NCI-H524 treated with DMSO at 0.1 percent for 48 hours (cell line): ENCODE measurements at regions not wholly inside any gene's neighbourhood (a gene's known extent, or its start where the extent isn't known, plus 50 kb on each side); places are given as distances from the start of the nearest gene placed in this dataset.

Source experiments
- DNase-seq: peaks from one replicate; lab custom pipeline; 2025; lab: John Stamatoyannopoulos, UW

DNA sequence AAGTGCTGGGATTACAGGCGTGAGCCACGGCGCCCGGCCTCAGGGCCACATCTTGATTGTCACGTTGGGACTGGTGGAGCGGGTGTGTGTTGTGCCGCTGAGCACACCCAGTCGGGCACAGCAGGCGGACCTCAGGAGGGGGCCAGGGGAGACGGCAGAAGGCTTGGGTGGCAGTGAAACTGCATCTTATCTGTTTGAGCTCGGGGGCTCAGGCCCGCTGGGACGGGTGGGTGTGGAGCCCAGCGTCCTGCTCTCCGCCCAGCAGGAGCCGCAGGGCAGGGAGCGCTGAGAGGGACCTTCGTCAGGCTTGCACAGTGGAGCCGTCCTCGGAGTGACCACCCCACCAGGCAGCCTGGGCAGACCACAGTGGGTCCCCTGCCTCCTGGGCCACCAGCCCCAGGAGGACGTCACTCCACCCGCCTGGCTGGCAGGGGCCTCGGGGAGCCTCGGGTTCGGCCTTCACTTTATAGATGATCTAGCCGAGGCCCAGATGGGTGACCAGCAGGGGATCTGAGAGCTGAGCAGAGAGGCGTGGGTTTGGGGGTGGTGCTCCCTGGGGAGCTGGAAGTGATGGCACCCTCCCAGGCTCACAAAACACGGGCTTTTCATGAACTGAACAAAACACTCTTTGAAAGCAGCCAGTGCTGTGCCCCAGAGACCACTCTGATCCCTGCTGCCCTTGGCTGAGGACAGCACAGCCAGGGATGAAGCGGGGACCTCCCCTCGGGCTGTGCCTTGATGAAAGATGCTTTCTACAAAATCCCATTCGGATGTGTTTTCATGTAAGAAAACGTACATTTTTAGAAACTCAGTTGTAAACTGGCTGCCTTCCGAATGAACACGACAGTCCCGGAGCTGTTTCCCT, 181.1 kb downstream of the SEC14L1 start:
- no peak for DNase-seq

DNA sequence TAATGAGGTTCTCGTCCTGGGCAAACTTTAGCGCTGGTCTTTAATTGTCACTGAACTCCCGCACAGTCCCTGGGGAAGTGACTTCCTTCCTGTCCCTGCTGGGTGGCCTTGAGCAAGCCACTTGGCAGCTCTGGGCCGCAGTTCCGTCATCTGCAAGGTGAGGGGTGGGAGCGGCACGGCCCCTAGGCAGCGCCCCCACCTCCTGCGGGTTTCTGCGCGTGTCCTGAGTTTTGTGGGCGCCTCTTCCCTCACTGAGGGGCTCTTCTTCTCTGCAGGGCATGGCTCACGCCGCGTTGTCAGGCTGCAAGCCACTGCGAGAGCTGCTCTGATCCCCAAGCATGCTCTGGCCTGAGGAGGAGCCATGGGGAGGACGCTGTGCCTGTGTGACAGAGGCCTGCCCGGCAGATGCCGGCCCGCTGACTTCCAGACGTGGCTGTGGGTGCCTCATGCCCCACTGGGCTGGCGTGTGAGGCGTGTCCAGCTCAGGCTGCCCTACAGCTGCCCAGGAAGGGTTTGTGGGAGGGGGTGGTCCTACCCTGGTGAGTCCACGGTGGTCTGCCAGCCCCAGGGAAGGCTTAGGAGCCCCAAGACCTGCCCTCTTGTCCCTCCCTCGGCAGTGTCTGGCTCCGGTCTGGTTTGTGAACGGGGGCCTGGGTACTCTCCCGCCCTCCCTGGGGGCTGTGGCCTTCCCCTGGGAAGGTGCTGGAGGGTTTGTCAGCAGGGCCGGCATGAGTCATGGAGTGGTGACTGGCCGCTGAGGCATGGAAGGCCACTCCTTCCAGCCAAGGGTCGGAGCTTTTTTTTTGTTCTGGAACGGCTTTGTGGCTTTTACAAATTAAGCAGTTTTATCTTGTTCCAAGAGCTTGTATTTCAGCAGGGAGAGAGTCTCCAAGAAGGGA, 182.0 kb downstream of the SEC14L1 start:
- DNase-seq, result no peak

DNA sequence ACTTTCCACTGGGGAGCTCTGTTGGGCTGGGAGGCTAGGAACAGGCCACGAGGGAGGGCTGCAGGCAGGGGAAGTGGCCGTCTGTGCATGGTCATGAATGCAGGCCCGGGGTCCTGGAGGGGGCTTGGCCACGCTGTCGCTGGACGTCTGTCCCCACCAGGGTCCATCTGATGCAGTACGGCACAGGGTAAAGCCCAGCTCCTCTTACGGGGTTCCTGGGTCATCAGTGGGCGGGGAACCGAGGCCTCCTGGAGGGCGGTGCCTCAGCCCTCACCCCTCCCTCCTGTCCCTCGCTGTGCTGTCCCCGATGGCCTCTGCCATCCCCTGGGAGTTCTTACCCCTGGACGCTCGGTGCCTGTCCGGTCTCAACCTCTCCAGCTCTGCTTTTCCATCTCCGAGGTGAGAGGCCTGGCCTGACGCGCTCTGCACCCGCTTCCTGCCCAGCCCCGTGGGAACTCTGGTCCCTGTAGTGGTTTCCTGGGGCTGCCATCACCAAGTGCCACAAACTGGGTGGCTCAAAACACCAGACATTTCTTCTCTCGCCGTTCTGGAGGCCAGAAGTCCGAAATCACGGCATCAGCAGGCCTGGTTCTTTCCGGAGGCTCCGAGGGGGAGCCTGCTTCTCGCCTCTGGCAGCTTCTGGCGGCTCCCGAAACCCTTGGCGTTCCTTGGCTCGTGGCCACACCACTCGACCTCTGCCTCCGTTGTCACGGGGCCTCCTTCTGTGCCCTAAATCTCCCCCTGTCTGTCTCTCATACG, 182.8 kb downstream of the SEC14L1 start:
- DNase-seq, result no peak

DNA sequence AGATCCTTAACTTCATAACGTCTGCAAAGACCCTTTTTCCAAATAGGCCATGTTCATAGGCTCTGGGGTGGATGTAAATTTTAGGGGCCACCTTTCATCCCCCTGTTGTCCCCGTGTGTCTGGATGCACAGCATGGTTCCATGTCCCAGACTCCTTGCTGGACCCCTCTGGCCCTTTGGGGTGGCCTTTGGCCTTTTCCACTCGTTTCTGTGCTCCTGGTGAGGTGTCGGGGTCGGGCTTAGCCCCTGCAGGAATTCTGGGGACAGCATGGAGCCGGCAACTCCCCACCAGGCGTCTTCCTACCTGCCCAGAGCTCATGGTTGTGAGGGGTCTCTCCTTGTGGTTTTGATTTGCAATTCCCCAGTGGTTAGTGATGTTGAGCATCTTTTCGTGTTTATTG, 183.5 kb downstream of the SEC14L1 start:
- DNase-seq, result no peak

DNA sequence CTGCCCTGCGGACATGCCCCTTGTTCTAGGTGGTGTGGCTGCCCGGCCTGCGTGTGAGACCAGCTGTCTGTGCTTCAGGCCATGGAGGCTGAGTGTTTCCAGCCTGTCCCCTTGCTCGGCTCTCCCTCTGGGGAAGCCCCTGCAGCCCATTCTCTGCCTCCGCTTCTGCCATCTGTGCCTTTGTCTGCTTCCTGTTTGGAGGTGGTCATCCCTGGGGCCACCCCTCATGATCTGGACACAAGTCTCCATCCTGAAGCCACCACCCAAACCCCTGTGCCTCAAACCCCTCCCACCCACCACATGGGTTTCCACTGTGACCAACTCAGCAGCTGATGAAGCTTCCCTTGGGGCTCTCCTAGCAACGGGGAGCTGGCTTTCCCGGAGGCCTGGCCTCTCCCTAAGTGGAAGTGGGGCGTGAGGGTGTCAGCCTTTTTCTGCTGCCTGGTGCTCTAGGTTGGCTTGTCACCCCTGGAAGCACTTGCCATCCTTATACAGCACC, 184.9 kb downstream of the SEC14L1 start:
- no peak for DNase-seq

DNA sequence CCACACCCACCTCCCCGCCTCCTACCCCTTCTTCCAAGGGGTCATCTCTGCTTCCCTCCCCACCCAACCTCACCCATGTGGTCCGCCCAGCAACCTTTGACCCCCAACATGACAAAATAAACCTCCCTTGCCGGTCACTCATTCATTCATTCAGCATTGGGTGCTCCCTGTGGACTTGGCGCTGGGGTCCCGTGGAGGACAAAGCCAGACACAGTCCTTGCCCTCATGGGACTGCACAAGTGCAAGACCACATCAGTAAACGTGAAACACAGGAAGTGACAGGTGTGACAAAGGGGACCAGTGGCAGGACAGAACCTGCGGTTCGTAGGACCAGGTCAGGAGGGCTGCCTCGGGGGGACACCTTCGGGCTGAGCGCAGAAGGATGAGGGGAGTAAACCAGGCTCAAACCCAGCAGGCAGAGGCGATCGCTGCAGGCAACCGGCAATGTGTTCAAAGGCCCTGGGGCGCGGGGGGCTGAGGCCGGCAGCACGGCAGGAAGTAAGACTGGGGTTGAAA, 185.4 kb downstream of the SEC14L1 start:
- DNase-seq, result no peak

DNA sequence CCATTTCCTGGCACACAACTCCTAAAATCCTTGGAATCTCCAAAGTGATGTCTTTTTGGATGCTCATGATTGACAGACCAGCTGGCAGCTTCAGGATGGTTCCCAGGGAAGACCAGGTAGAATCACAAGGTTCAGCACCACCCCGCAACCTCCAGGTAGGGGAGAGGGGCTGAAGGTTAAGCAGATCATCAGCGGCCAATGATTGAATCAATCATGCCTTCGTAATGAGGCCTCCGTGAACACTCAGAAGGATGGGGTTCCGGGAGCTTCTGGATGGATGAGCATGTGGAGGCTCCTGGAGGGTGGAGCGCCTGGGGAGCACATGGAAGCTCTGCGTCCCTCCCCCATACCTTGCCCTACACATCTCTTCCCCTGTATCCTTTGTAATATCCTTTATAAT, 185.9 kb downstream of the SEC14L1 start:
- no peak for DNase-seq

DNA sequence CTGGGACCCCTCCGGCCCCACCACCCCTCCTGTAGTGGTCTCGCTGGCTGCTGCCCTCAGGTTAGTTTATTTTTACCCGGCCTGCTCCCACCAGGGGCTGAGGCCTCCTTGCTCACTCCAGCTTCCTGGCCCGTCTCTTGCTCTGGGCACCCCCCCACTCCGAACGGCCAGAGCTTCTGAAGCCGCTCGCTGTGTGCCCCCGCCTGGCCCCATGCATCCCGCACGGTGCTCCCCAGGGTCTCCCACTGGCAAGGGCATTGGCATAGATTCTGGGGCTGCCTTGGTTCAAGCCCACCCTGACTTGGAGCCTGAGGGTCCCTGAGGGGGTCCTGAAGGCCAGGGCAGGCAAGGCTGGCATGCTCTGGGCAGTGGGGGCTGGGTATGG, 186.4 kb downstream of the SEC14L1 start:
- DNase-seq, result no peak

DNA sequence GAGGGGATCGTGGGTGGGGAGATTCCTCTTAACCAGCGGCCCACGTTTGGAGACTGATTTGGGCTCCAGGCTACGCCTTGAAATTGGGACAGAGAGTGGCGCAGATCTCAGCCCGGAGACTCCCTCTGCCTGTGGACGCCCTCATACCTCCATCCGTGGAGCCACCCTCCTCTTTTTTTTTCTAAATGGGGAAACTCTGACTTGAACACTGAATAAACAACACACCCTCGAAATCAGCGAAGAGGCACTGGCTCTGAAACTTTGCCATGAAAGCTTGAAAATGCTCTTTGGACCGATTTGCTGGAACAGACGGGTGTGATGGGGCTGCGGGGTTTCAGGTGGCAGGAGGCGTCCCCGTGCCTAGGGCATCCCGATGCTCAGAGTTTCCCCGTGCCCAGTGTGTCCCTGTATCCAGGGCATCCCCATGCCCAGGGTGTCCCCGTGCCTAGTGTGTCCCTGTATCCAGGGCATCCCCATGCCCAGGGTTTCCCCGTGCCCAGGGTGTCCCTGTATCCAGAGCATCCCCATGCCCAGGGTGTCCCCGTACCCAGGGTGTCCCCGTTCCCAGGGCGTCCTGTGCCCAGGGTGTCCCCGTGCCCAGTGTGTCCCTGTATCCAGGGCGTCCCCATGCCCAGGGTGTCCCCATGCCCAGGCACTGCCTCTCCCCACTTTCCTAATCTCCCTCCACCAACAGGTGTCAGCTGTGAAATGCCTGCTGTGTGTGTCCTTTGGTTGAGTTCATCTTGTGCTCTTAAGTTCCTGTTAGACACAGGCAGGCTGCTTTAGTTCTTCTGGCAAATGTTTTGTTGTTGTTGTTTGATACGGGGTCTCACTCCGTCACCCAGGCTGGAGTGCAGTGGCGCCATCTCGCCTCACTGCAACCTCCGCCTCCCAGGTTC, 187.0 kb downstream of the SEC14L1 start:
- no peak for DNase-seq

DNA sequence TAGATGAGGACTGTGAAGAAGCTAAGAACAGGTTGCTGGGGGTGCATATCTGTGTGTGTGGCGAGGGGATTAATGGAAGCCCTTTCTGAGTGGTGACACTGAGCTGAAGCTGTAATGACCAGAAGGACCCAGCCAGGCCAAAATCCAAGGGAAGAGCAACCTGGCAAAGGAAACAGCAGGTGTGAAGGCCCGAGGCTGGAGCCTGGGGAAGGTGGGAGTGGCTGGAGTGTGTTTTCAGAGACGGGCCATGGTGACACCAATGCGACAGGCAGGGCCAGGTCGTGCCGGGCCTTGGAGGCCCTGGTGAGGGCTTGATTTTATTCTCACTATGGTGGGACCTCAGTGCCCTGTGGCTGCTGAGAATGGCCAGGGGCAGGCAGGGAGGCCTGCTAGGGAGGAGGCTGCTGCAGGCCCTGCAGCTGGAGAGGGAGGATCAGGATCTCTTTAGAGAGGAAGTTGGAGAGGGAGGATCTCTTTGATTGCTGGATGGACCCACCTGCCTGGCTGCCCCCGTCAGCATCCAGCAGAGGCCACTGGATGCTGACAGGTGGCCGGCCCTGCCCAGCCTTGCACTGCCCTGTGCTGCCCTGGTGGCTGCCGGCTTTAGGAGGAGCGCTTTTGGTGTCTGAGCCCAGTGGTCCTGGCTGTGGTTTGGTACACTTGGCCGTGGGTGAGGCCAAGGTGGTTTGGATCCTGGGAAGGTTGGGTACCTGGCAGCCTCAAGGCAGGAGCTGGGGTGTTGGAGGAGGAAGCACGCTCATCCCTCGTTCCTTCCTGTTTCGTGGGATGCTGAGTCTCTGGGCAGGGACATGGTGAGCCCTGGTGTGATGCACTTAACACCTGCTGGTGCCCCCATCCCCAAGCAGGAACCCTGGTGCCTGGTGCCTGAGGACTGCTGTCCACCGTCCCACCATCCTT, 188.3 kb downstream of the SEC14L1 start:
- DNase-seq, result no peak

DNA sequence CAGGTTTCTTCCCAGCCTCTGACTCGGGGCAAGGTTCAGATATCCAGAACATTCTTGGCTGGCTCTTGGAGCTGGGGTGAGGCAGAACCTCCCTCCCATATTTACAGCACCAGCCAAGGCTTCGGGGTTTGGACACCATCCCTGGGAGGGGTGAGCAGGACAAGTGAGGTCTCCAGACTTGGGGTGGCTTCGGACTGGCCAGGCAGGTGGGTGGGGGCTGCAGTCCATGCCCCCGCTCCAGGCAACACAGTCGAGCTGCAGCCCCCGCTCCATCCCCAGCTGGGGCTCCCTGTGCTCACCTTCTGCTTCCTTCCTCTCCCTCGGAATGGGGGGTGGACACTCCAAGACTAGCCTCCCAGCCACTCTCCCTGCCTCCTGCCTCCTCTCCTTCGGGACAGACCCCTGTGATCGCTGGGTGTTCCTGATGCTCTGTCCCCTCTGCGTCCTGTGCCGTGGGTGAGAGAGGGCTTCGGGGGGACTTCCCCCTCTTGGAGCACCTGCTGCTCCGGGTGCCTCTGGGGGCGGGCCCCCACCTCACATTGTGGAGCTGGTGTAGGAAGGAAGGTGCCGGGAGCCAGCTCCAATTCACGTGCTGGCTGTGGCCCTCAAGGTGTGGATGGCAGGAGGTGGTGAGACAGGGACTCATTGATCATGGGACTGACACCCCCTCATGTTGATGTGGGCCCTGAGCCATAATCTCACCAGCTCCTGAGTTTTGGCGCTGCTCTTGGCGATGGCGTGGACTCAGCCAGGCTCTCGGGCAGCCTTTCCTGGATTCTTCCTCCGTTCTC, 189.2 kb downstream of the SEC14L1 start:
- DNase-seq, result no peak

DNA sequence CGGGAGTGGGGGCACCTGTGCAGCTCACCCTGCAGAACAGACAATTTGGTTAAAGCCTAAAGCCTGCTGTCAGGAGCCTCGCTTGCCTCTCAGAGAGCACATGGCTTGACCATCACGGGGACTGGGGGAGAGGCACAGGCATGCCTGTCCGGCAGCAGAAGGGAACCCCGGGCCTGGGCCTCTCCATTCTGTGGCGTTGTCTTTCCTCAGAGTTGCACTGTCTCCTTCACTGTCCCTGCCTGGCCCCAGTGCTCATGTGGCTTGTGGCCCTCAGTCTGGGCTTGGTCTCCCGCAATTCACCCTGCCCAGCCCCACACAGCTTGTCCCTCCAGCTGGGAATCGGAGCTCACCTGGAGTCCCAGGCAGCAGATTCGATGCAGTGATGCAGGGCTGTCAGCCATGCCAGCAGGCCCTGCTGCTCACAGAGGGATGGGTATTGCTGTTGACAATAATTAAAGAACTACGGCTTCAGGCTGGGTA, 189.9 kb downstream of the SEC14L1 start:
- DNase-seq, result no peak

DNA sequence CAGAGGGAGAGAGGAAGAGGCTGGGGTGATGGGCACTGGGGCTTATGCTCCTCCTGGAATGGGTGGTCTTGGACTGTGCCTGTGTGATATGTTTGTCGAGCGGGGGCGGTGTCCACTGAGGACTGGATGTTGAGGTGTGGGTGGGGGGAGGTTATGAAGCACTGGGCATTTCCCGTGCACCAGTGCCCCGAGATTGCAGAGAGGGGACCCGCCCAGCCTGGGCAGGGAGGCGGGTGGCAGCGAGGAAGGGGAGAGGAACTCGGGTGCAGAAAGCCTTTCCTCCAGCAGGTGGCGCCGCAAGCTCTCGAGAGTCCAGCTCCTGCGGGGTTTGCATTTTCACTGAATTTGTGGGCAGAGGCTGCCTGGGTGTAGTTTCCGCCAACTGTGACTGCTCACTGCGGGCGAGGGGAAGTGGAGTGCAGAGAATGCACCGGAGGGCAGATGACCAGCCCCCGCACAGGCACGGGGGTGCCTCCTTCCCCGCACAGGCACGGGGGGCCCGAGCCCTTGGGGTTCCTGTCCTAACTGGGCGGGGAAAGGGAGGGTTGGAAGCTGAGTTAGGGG, 190.6 kb downstream of the SEC14L1 start:
- peak; percentile 54 for DNase-seq

DNA sequence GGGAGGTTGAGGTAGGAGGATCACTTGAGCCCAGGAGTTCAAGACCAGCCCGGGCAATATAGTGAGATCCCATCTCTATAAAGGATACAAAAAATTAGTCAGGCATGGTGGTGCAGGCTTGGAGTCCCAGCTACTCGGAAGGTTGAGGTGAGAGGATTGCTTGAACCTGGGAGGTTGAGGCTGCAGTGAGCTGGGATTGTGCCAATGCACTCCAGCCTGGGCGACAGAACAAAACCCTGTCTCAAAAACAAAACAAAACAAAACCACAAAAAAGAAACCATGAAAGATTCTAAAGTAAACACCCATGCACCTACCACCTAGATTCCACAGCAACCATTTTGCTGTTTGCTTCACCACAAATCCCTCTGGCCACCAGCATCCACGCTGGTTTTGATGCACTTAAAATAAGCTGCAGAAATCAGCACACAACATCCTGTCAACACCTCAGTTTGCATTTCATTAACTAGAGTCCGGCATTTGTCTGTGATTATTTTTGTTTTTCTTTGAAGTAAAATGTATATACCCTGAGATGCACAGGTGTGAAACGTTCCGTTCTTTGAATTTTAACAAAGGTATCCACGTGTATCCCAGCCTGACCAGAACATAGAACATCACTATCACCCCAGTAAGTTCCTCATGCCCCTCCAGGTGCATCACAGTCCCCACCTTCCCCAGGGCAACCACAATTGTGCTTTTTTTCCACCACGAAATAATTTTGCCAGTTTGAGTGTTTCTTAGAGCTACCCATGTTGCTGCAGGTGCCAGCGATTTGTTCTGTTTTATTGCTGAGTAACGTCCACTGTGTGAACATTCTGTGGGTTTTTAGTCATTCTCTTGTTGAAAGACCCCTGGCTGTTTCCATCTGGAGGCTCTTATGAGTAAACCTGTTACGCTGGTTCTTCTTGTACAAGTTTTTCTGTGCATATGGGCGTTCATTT, 191.5 kb downstream of the SEC14L1 start:
- DNase-seq, result no peak

DNA sequence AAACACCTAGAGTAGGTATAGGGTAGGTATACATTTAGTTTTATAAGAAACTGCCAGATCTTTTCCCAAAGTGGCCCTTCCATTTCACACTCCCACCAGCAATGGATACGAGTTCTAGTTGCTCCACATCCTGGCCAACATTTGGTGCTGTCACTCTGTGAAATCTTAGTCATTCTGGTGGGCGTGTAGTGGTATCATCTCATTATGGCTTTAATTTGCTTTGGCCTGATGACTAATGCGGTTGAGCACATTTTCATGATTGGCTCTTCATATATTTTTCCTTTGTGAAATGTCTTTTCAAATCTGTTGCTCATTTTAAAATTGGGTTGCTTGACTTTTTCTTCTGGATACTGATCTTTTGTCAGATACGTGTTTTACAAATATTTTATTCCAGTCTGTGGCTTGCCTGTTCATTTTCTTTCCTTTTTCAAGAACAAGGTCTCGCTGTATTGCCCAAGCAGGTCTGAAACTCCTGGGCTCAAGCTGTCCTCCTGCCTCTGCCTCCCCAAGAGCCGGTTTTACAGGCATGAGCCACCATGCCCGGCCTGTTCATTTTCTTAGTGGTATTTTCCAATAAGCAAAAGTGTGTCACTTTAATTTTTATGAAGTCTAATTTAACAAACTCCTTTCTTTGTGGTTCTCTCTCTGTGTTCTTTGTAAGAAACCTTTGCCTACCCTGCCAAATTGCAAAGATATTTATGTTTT, 192.4 kb downstream of the SEC14L1 start:
- no peak for DNase-seq

DNA sequence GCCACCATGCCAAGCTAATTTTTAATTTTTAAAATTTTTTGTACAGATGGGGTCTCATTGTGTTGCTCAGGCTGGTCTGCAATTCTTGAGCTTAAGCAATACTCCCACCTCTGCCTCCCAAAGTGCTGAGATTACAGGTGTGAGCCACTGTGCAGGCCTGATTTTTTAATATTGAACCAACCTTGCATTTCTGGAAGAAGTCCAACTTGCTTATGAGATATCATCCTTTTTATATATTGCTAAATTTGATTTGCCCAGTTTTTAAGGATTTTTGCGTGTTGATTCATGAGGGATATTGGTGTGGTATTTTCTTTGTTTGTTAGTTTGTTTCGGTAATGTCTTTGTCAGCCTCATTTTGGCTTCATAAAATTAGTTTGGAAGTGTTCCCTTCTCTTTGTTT, 196.4 kb downstream of the SEC14L1 start:
- DNase-seq, result no peak

DNA sequence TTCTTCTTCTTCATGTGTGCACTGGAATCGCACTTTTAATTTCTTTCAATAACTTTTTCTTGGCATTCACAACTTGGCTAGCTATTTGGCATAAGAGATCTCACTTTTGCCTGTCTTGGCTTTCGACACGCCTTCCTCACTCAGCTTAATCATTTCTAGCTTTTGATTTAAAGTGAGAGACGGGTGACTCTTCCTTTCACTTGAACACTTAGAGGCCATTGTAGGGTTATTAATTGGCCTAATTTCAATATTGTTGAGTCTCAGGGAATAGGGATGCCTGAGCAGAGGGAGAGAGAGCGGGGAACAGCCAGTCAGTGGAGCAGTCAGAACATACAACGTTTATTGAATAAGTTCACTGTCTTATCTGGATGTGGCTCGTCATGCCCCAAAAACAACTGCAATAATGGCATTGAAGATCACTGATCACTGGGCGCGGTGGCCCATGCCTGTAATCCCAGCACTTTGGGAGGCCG, 200.3 kb downstream of the SEC14L1 start:
- DNase-seq, result no peak
